H9 (cell line): ENCODE measurements at regions not wholly inside any gene's neighbourhood (a gene's known extent, or its start where the extent isn't known, plus 50 kb on each side); places are given as distances from the start of the nearest gene placed in this dataset.

ENCODE experiments used
- DNase-seq: peaks from one replicate; pipeline ENCODE4 v3.0.0-alpha.2; 2017
- H2AFZ ChIP-seq: one replicate; pipeline ENCODE4 v1.6.1; 2013; ENCODE audit warnings: mild to moderate bottlenecking, low read length, control low read depth, moderate library complexity
- H2AK5ac ChIP-seq: 2 replicates; pipeline ENCODE4 v1.6.1; 2013; ENCODE audit warnings: low read length, control low read depth, mixed read lengths; ENCODE audit not compliant: insufficient read length
- H2BK120ac ChIP-seq: one replicate; pipeline ENCODE4 v1.6.1; 2013; ENCODE audit warnings: low read depth, mild to moderate bottlenecking, low read length, control low read depth, inconsistent platforms; ENCODE audit not compliant: poor library complexity, severe bottlenecking
- H2BK12ac ChIP-seq: 2 replicates; pipeline ENCODE4 v1.6.1; 2013; ENCODE audit warnings: low read length, control low read depth, mixed read lengths, low read depth; ENCODE audit not compliant: insufficient read length
- H2BK15ac ChIP-seq: 2 replicates; pipeline ENCODE4 v1.6.1; 2013; ENCODE audit warnings: low read depth, low read length, control low read depth
- H2BK20ac ChIP-seq: one replicate; pipeline ENCODE4 v1.6.1; 2013; ENCODE audit warnings: low read depth, mild to moderate bottlenecking, low read length, control low read depth, inconsistent platforms; ENCODE audit not compliant: poor library complexity, severe bottlenecking
- H2BK5ac ChIP-seq: 2 replicates; pipeline ENCODE4 v1.6.1; 2013; ENCODE audit warnings: low read length, control low read depth, mixed read lengths; ENCODE audit not compliant: insufficient read length
- H3K14ac ChIP-seq: 2 replicates; pipeline ENCODE4 v1.6.1; 2013; ENCODE audit warnings: low read length, control low read depth; ENCODE audit not compliant: insufficient read depth
- H3K18ac ChIP-seq: 2 replicates; pipeline ENCODE4 v1.6.1; 2013; ENCODE audit warnings: low read depth, mild to moderate bottlenecking, mixed read lengths, low read length, control low read depth; ENCODE audit not compliant: insufficient read length
- H3K23ac ChIP-seq: 2 replicates; pipeline ENCODE4 v1.6.1; 2013; ENCODE audit warnings: low read length, control low read depth, mixed read lengths, low read depth; ENCODE audit not compliant: insufficient read length
- H3K23me2 ChIP-seq: 2 replicates; pipeline ENCODE4 v1.6.1; 2013; ENCODE audit warnings: low read depth, mild to moderate bottlenecking, mixed read lengths, low read length, control low read depth; ENCODE audit not compliant: insufficient read length, poor library complexity, severe bottlenecking
- H3K27ac ChIP-seq: 2 replicates; pipeline ENCODE4 v1.5.1; 2013; ENCODE audit warnings: low read length, control low read depth, mixed read lengths, low read depth; ENCODE audit not compliant: insufficient read length
- H3K27me3 ChIP-seq: 2 replicates; pipeline ENCODE4 v1.6.1; 2013; ENCODE audit warnings: low read length, control low read depth, inconsistent platforms; ENCODE audit not compliant: insufficient read depth
- H3K4ac ChIP-seq: 2 replicates; pipeline ENCODE4 v1.6.1; 2013; ENCODE audit warnings: low read depth, mild to moderate bottlenecking, control low read depth, inconsistent platforms, low read length, moderate library complexity
- H3K4me1 ChIP-seq: 2 replicates; pipeline ENCODE4 v1.6.1; 2013; ENCODE audit warnings: low read length, control low read depth, inconsistent platforms; ENCODE audit not compliant: insufficient read depth
- H3K4me2 ChIP-seq: 2 replicates; pipeline ENCODE4 v1.6.1; 2013; ENCODE audit warnings: low read length, control low read depth, mixed read lengths; ENCODE audit not compliant: insufficient read length, insufficient read depth
- H3K56ac ChIP-seq: 2 replicates; pipeline ENCODE4 v1.6.1; 2013; ENCODE audit warnings: low read depth, mild to moderate bottlenecking, mixed read lengths, low read length, control low read depth; ENCODE audit not compliant: insufficient read length
- H3K79me1 ChIP-seq: 2 replicates; pipeline ENCODE4 v1.6.1; 2013; ENCODE audit warnings: low read depth, mild to moderate bottlenecking, moderate library complexity, low read length, control low read depth, inconsistent platforms; ENCODE audit not compliant: insufficient read depth, poor library complexity, severe bottlenecking
- H3K79me2 ChIP-seq: 2 replicates; pipeline ENCODE4 v1.6.1; 2013; ENCODE audit warnings: low read length, control low read depth, inconsistent platforms; ENCODE audit not compliant: insufficient read depth
- H3K9ac ChIP-seq: 2 replicates; pipeline ENCODE4 v1.6.1; 2013; ENCODE audit warnings: low read length, control low read depth, mixed read lengths; ENCODE audit not compliant: insufficient read length; ENCODE audit errors: extremely low read depth
- H3K9me3 ChIP-seq: one replicate; pipeline ENCODE4 v1.6.1; 2013; ENCODE audit warnings: low read depth, low read length, inconsistent platforms; ENCODE audit not compliant: control insufficient read depth
- H3T11ph ChIP-seq: one replicate; pipeline ENCODE4 v1.6.1; 2013; ENCODE audit warnings: mild to moderate bottlenecking, low read length, control low read depth, inconsistent platforms
- H4K20me1 ChIP-seq: one replicate; pipeline ENCODE4 v1.6.1; 2013; ENCODE audit not compliant: control insufficient read depth, insufficient read length, insufficient read depth
- H4K5ac ChIP-seq: 2 replicates; pipeline ENCODE4 v1.6.1; 2013; ENCODE audit warnings: low read depth, mild to moderate bottlenecking, mixed read lengths, low read length, control low read depth; ENCODE audit not compliant: insufficient read length
- H4K8ac ChIP-seq: replicated peaks from 2 replicates; pipeline ENCODE4 v1.6.1; 2013; ENCODE audit warnings: low read length, control low read depth, mixed read lengths, low read depth; ENCODE audit not compliant: insufficient read length
- H4K91ac ChIP-seq: 2 replicates; pipeline ENCODE4 v1.6.1; 2013; ENCODE audit warnings: low read depth, mild to moderate bottlenecking, moderate library complexity, mixed read lengths, low read length, control low read depth; ENCODE audit not compliant: insufficient read length
- H3K27ac Mint-ChIP-seq, 3 experiments: 2 replicates in 2 of 3; 3 replicates in 1 of 3; pipeline ENCODE4 v1.8.0; 2020 to 2021; ENCODE audit warnings: mixed read lengths in 3 of 3, mild to moderate bottlenecking in 1 of 3, moderate library complexity in 1 of 3
- H3K27me3 Mint-ChIP-seq: 2 replicates; pipeline ENCODE4 v1.8.0; 2021; ENCODE audit warnings: low read depth, mild to moderate bottlenecking, moderate library complexity, mixed read lengths
- H3K36me3 Mint-ChIP-seq, 3 experiments: 2 replicates in 2 of 3; 3 replicates in 1 of 3; pipeline ENCODE4 v1.8.0; 2020 to 2021; ENCODE audit warnings: low read depth in 3 of 3, mixed read lengths in 3 of 3; ENCODE audit not compliant: insufficient read depth in 1 of 3
- H3K4me1 Mint-ChIP-seq, 2 experiments: 2 replicates each; pipeline ENCODE4 v1.8.0; 2020; ENCODE audit warnings: mixed read lengths in 2 of 2
- H3K4me3 Mint-ChIP-seq, 2 experiments: 2 replicates in 1 of 2; 3 replicates in 1 of 2; pipeline ENCODE4 v1.8.0; 2020 to 2021; ENCODE audit warnings: mild to moderate bottlenecking in 2 of 2, mixed read lengths in 2 of 2, moderate library complexity in 1 of 2
- H3K9me3 Mint-ChIP-seq, 2 experiments: 2 replicates in 1 of 2; 3 replicates in 1 of 2; pipeline ENCODE4 v1.8.0; 2020; ENCODE audit warnings: mild to moderate bottlenecking in 2 of 2, mixed read lengths in 2 of 2, moderate library complexity in 1 of 2
- WGBS: extraction: QIAGEN DNeasy Blood & Tissue Kit; methylation state at CpG from one replicate; pipeline ENCODE4 v1.1.7; 2013; ENCODE audit warnings: missing lambda C conversion rate, low lambda C conversion rate, mixed read lengths; ENCODE audit not compliant: insufficient read length; ENCODE audit errors: extremely low coverage; 5-methylcytosine and 5-hydroxymethylcytosine counted together
- TF ChIP-seq, protein P1 (sequence below): fragments of 200-600 bp; sonication (generic); conservative IDR thresholded peaks from 3 replicates; pipeline ENCODE4 v1.8.0; 2021; ENCODE audit warnings: antibody characterized with exemption, mild to moderate bottlenecking

DNA sequence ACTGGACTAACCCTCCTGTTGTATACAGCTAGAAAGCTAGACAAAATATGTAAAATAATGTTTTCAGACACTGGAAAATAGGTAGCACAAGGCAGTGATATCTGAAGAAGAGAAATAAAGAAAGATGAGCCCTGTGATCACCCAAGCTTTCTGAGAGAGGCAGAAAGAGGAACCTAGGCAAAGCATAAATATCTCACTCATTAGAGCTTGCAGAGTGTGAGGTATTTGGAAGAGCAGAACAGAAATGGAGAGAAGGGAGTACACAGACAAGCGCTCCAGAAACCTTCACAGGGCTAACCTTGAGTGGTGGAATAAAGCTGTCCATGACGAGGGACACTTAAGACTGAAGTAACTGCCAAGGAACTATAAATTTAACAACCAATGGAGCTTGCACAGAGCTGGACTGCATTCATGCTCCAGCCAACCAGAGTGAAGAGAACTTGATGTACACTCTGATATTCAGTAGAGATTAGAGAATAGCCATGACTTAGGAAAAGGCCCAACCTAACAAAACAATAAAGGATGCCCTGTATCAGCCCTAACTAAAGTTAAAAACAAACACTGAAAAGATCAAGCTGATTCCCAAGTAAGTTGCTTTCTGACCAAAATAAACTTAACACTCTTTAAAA lies 280.9 kb upstream of the STXBP5 start:
- H3K4me3 Mint-ChIP-seq: no peak overlapping the region
- H2BK15ac ChIP-seq: no peak overlapping the region
- H4K91ac ChIP-seq: no peak overlapping the region
- no peaks in the 10 kb centered on the region for H3K9me3 Mint-ChIP-seq
- no peaks in the 10 kb centered on the region for H3K36me3 Mint-ChIP-seq
- H3K23me2 ChIP-seq: no peaks in the 10 kb centered on the region
- H3K79me1 ChIP-seq: no peaks in the 10 kb centered on the region
- no peak for DNase-seq
- no peaks in the 10 kb centered on the region for H3K4me1 ChIP-seq
- H2AK5ac ChIP-seq: no peak overlapping the region
- H3K27ac ChIP-seq: no peak overlapping the region
- H3K9ac ChIP-seq: no peak overlapping the region
- H3K27ac Mint-ChIP-seq: peak overlapping the region in 1 of 3 experiments; percentile 1; a peak in 1 of 7 replicates
- H3K18ac ChIP-seq: no peak overlapping the region
- H4K5ac ChIP-seq: no peak overlapping the region
- TF ChIP-seq, protein P1, sequence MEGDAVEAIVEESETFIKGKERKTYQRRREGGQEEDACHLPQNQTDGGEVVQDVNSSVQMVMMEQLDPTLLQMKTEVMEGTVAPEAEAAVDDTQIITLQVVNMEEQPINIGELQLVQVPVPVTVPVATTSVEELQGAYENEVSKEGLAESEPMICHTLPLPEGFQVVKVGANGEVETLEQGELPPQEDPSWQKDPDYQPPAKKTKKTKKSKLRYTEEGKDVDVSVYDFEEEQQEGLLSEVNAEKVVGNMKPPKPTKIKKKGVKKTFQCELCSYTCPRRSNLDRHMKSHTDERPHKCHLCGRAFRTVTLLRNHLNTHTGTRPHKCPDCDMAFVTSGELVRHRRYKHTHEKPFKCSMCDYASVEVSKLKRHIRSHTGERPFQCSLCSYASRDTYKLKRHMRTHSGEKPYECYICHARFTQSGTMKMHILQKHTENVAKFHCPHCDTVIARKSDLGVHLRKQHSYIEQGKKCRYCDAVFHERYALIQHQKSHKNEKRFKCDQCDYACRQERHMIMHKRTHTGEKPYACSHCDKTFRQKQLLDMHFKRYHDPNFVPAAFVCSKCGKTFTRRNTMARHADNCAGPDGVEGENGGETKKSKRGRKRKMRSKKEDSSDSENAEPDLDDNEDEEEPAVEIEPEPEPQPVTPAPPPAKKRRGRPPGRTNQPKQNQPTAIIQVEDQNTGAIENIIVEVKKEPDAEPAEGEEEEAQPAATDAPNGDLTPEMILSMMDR: no peak
- H3T11ph ChIP-seq: no peak overlapping the region
- no peaks in the 10 kb centered on the region for H3K79me2 ChIP-seq
- no peak overlapping the region for H2BK20ac ChIP-seq
- no peaks in the 10 kb centered on the region for H4K20me1 ChIP-seq
- peaks cover 0 to 7% of the 10 kb centered on the region in 2 experiments; a peak in 1 of 4 replicates for H3K4me1 Mint-ChIP-seq
- H3K56ac ChIP-seq: no peak overlapping the region
- no peak overlapping the region for H4K8ac ChIP-seq
- H3K23ac ChIP-seq: no peak overlapping the region
- H3K14ac ChIP-seq: no peak overlapping the region
- H3K27me3 ChIP-seq: no peaks in the 10 kb centered on the region
- H2AFZ ChIP-seq: no peak overlapping the region
- no CpG with 5 or more reads among the region's 2 CpGs for WGBS
- H3K27me3 Mint-ChIP-seq: no peaks in the 10 kb centered on the region; the same call in 1 of the 2 replicates
- no peak overlapping the region for H3K4ac ChIP-seq
- no peak overlapping the region for H2BK12ac ChIP-seq
- H3K9me3 ChIP-seq: no peaks in the 10 kb centered on the region
- no peak overlapping the region for H3K4me2 ChIP-seq
- no peak overlapping the region for H2BK120ac ChIP-seq
- no peak overlapping the region for H2BK5ac ChIP-seq
